Natural killer cell treated with Interleukin-12 subunit alpha and Interleukin-12 subunit beta and Interleukin-15 and Interleukin-18, amount 100 ng/mL, for 72 hours (primary cell): ENCODE measurements at regions not wholly inside any gene's neighbourhood (a gene's known extent, or its start where the extent isn't known, plus 50 kb on each side); places are given as distances from the start of the nearest gene placed in this dataset.
"Not testable (repeated sequence)": the region's sequence is repeated elsewhere in the genome, so short reads cannot be mapped to it uniquely, and the experiment has no call there.

Experiments
- ATAC-seq, 2 donors: fragments of 150-1000 bp; cut with Tn5 transposase in 1 of 2; sonication (Bioruptor Pico), chemical (Tn5 transposase) in 1 of 2; 2 replicates each; pipeline ENCODE4 v1.10.0; 2021
- DNase-seq: peaks from one replicate; pipeline ENCODE4 v3.0.0; 2022; ENCODE audit warnings: low spot score
- H3K27ac Mint-ChIP-seq, 2 donors: 1 replicate in 1 of 2; 2 replicates in 1 of 2; pipeline ENCODE4 v1.8.0; 2022; ENCODE audit warnings: mixed read lengths in 2 of 2, mild to moderate bottlenecking in 1 of 2, moderate library complexity in 1 of 2
- H3K27me3 Mint-ChIP-seq, 2 donors: 1 replicate in 1 of 2; 2 replicates in 1 of 2; pipeline ENCODE4 v1.8.0; 2022; ENCODE audit warnings: mixed read lengths in 2 of 2
- H3K36me3 Mint-ChIP-seq: one replicate; pipeline ENCODE4 v1.8.0; 2022; ENCODE audit warnings: mixed read lengths
- H3K4me1 Mint-ChIP-seq, 2 donors: 1 replicate in 1 of 2; 2 replicates in 1 of 2; pipeline ENCODE4 v1.8.0; 2022; ENCODE audit warnings: low read depth in 2 of 2, mixed read lengths in 2 of 2, mild to moderate bottlenecking in 1 of 2
- H3K4me3 Mint-ChIP-seq: one replicate; pipeline ENCODE4 v1.8.0; 2022; ENCODE audit warnings: mixed read lengths
- H3K9me3 Mint-ChIP-seq: 2 replicates; pipeline ENCODE4 v1.8.0; 2022; ENCODE audit warnings: mixed read lengths

GRCh38 chr3:59366218-59366617, 316.4 kb upstream of the CFAP20DC start:
- Mint-ChIP-seq H3K4me1 (peaks cover 5% of the 10 kb centered on the region in 2 donors), H3K27me3 (peaks cover 8 to 17% of the 10 kb centered on the region in 2 donors), H3K27ac (no peak overlapping the region), H3K9me3 (no peaks in the 10 kb centered on the region), H3K36me3 (no peaks in the 10 kb centered on the region), H3K4me3 (no peak overlapping the region)
- no peak for ATAC-seq
- DNase-seq, result no peak

- no peak for DNase-seq
- H3K27ac Mint-ChIP-seq, result no peak overlapping the region
- no peaks in the 10 kb centered on the region for H3K36me3 Mint-ChIP-seq
- peaks cover 14 to 21% of the 10 kb centered on the region in 2 donors for H3K27me3 Mint-ChIP-seq
- no peak for ATAC-seq
- peaks cover 5% of the 10 kb centered on the region in 2 donors for H3K4me1 Mint-ChIP-seq
- no peak overlapping the region for H3K4me3 Mint-ChIP-seq
- no peaks in the 10 kb centered on the region for H3K9me3 Mint-ChIP-seq
Observed at GRCh38 chr3:59364496-59364895, 314.7 kb upstream of the CFAP20DC start.

- H3K27ac Mint-ChIP-seq, DNase-seq, H3K36me3 Mint-ChIP-seq, ATAC-seq, H3K4me3 Mint-ChIP-seq, H3K9me3 Mint-ChIP-seq, H3K4me1 Mint-ChIP-seq: not testable (repeated sequence)
- peaks cover 18 to 23% of the 10 kb centered on the region in 2 donors for H3K27me3 Mint-ChIP-seq
Observed at GRCh38 chr3:59360312-59360711, 310.5 kb upstream of the CFAP20DC start.

- Mint-ChIP-seq H3K36me3 (no peaks in the 10 kb centered on the region), H3K4me1 (no peaks in the 10 kb centered on the region), H3K27ac (no peak overlapping the region), H3K4me3 (no peak overlapping the region), H3K9me3 (no peaks in the 10 kb centered on the region), H3K27me3 (peaks cover 0 to 2% of the 10 kb centered on the region in 2 donors)
- ATAC-seq (no peak), DNase-seq (no peak)
Observed at GRCh38 chr3:59341459-59341858, 291.6 kb upstream of the CFAP20DC start.

GRCh38 chr3:59339818-59340217, 290.0 kb upstream of the CFAP20DC start:
- H3K27me3 Mint-ChIP-seq, result peaks cover 0 to 2% of the 10 kb centered on the region in 2 donors
- ATAC-seq, result no peak

GRCh38 chr3:59338934-59339333, 289.1 kb upstream of the CFAP20DC start:
- Mint-ChIP-seq H3K4me3 (no peak overlapping the region), H3K4me1 (no peaks in the 10 kb centered on the region), H3K36me3 (no peaks in the 10 kb centered on the region), H3K9me3 (peaks cover 2% of the 10 kb centered on the region), H3K27me3 (peaks cover 0 to 2% of the 10 kb centered on the region in 2 donors), H3K27ac (no peak overlapping the region)
- DNase-seq, result no peak
- ATAC-seq, result no peak

More at GRCh38 chr3:59339818-59340217, 290.0 kb upstream of the CFAP20DC start:
- no peaks in the 10 kb centered on the region for H3K4me1 Mint-ChIP-seq
- H3K27ac Mint-ChIP-seq, result no peak overlapping the region
- H3K36me3 Mint-ChIP-seq, result no peaks in the 10 kb centered on the region
- no peak overlapping the region for H3K4me3 Mint-ChIP-seq
- no peaks in the 10 kb centered on the region for H3K9me3 Mint-ChIP-seq
- DNase-seq, result no peak

- Mint-ChIP-seq H3K27ac (no peak overlapping the region), H3K36me3 (no peaks in the 10 kb centered on the region), H3K9me3 (peaks cover 4% of the 10 kb centered on the region), H3K4me3 (no peak overlapping the region), H3K4me1 (no peaks in the 10 kb centered on the region), H3K27me3 (no peaks in the 10 kb centered on the region)
- ATAC-seq, result peak in 1 of 2 donors; percentile 52
- no peak for DNase-seq
Observed at GRCh38 chr3:59335338-59335737, 285.5 kb upstream of the CFAP20DC start.

GRCh38 chr3:59334585-59334984, 284.8 kb upstream of the CFAP20DC start:
- Mint-ChIP-seq H3K9me3 (peaks cover 4% of the 10 kb centered on the region), H3K27me3 (no peaks in the 10 kb centered on the region), H3K36me3 (no peaks in the 10 kb centered on the region), H3K4me3 (no peak overlapping the region), H3K27ac (no peak overlapping the region), H3K4me1 (no peaks in the 10 kb centered on the region)
- no peak for ATAC-seq
- no peak for DNase-seq

- Mint-ChIP-seq H3K27me3 (no peaks in the 10 kb centered on the region), H3K4me1 (no peaks in the 10 kb centered on the region), H3K9me3 (peaks cover 6% of the 10 kb centered on the region), H3K27ac (no peak overlapping the region), H3K36me3 (no peaks in the 10 kb centered on the region), H3K4me3 (no peak overlapping the region)
- DNase-seq (no peak), ATAC-seq (no peak)
Observed at GRCh38 chr3:59327376-59327808, 277.6 kb upstream of the CFAP20DC start.

GRCh38 chr3:59326246-59327024, 276.6 kb upstream of the CFAP20DC start:
- Mint-ChIP-seq H3K4me3 (no peak overlapping the region), H3K4me1 (no peaks in the 10 kb centered on the region), H3K27me3 (no peaks in the 10 kb centered on the region), H3K27ac (no peak overlapping the region), H3K9me3 (peaks cover 6% of the 10 kb centered on the region), H3K36me3 (no peaks in the 10 kb centered on the region)
- DNase-seq (no peak), ATAC-seq (no peak)

- no peaks in the 10 kb centered on the region for H3K4me1 Mint-ChIP-seq
- H3K27ac Mint-ChIP-seq, result no peak overlapping the region
- H3K9me3 Mint-ChIP-seq, result peaks cover 3% of the 10 kb centered on the region
- no peaks in the 10 kb centered on the region for H3K27me3 Mint-ChIP-seq
- ATAC-seq, result no peak
- H3K4me3 Mint-ChIP-seq, result no peak overlapping the region
- DNase-seq, result no peak
- H3K36me3 Mint-ChIP-seq, result no peaks in the 10 kb centered on the region
Observed at GRCh38 chr3:59321881-59322540, 272.2 kb upstream of the CFAP20DC start.

GRCh38 chr3:59320080-59320479, 270.3 kb upstream of the CFAP20DC start:
- ATAC-seq, result no peak
- H3K27ac Mint-ChIP-seq, result no peak overlapping the region
- no peaks in the 10 kb centered on the region for H3K9me3 Mint-ChIP-seq
- no peak for DNase-seq
- H3K4me3 Mint-ChIP-seq, result no peak overlapping the region
- H3K27me3 Mint-ChIP-seq, result peaks cover 0 to 3% of the 10 kb centered on the region in 2 donors
- no peaks in the 10 kb centered on the region for H3K36me3 Mint-ChIP-seq
- H3K4me1 Mint-ChIP-seq, result peaks cover 0 to 3% of the 10 kb centered on the region in 2 donors

GRCh38 chr3:59319442-59319841, 269.6 kb upstream of the CFAP20DC start:
- Mint-ChIP-seq H3K4me3 (no peak overlapping the region), H3K27me3 (peaks cover 0 to 3% of the 10 kb centered on the region in 2 donors), H3K36me3 (no peaks in the 10 kb centered on the region), H3K9me3 (no peaks in the 10 kb centered on the region), H3K27ac (no peak overlapping the region), H3K4me1 (peaks cover 0 to 3% of the 10 kb centered on the region in 2 donors)
- DNase-seq (no peak), ATAC-seq (no peak)

- no peaks in the 10 kb centered on the region for H3K9me3 Mint-ChIP-seq
- H3K4me1 Mint-ChIP-seq, result peaks cover 0 to 3% of the 10 kb centered on the region in 2 donors
- no peak overlapping the region for H3K27ac Mint-ChIP-seq
- no peaks in the 10 kb centered on the region for H3K36me3 Mint-ChIP-seq
- peaks cover 0 to 3% of the 10 kb centered on the region in 2 donors for H3K27me3 Mint-ChIP-seq
- H3K4me3 Mint-ChIP-seq, result no peak overlapping the region
- DNase-seq, result no peak
- no peak for ATAC-seq
Observed at GRCh38 chr3:59318881-59319280, 269.1 kb upstream of the CFAP20DC start.
